CD4-positive, alpha-beta memory T cell (primary cell): ENCODE measurements at regions not wholly inside any gene's neighbourhood (a gene's known extent, or its start where the extent isn't known, plus 50 kb on each side); places are given as distances from the start of the nearest gene placed in this dataset.

Experiments used
- CTCF ChIA-PET: fragments of 350-600 bp; sonication (Branson Sonifier 250); formaldehyde crosslinking; loops from one replicate; lab custom pipeline; 2021; ENCODE audit warnings: inconsistent platforms; ENCODE audit not compliant: partially characterized antibody; lab: Charles Lee
- POLR2A ChIA-PET: fragments of 350-600 bp; sonication (Branson Sonifier 250); formaldehyde crosslinking; loops from one replicate; lab custom pipeline; 2021; ENCODE audit not compliant: partially characterized antibody; lab: Charles Lee
- DNase-seq, 5 donors: peaks; one replicate each; pipeline versions ENCODE4 v3.0.0 to v3.0.0-alpha.2; 2020 to 2022; ENCODE audit warnings: mixed read lengths in 1 of 5
- H3K27ac ChIP-seq: one replicate; pipeline ENCODE4 v1.7.0; 2013; ENCODE audit warnings: low read depth, low read length
- H3K27me3 ChIP-seq: 2 replicates; pipeline ENCODE4 v1.7.0; 2013; ENCODE audit warnings: mild to moderate bottlenecking, low read length, moderate library complexity; ENCODE audit not compliant: insufficient read depth
- H3K36me3 ChIP-seq: 2 replicates; pipeline ENCODE4 v1.7.0; 2013; ENCODE audit warnings: mild to moderate bottlenecking, low read length, moderate library complexity; ENCODE audit not compliant: insufficient read depth
- H3K4me1 ChIP-seq: 2 replicates; pipeline ENCODE4 v1.7.0; 2013; ENCODE audit warnings: mild to moderate bottlenecking, low read length, moderate library complexity; ENCODE audit not compliant: insufficient read depth
- H3K4me3 ChIP-seq, 2 donors: one replicate each; pipeline ENCODE4 v1.7.0; 2013; ENCODE audit warnings: low read length in 2 of 2, mild to moderate bottlenecking in 1 of 2
- H3K9me3 ChIP-seq, 2 donors: one replicate each; pipeline ENCODE4 v1.7.0; 2013; ENCODE audit warnings: low read length in 2 of 2, control low read depth in 1 of 2; ENCODE audit not compliant: control insufficient read depth in 1 of 2
- H3K27ac Mint-ChIP-seq, 7 donors: one replicate each; pipeline ENCODE4 v1.8.0; 2020 to 2021; ENCODE audit warnings: mixed read lengths in 7 of 7, mild to moderate bottlenecking in 6 of 7, inconsistent platforms in 3 of 7, moderate library complexity in 3 of 7
- H3K27me3 Mint-ChIP-seq, 2 donors: one replicate each; pipeline ENCODE4 v1.8.0; 2020 to 2021; ENCODE audit warnings: mixed read lengths in 2 of 2
- H3K36me3 Mint-ChIP-seq, 2 donors: one replicate each; pipeline ENCODE4 v1.8.0; 2020 to 2021; ENCODE audit warnings: mixed read lengths in 2 of 2, inconsistent platforms in 1 of 2, mild to moderate bottlenecking in 1 of 2
- H3K4me1 Mint-ChIP-seq, 4 donors: one replicate each; pipeline ENCODE4 v1.8.0; 2020 to 2021; ENCODE audit warnings: mixed read lengths in 4 of 4, mild to moderate bottlenecking in 1 of 4
- H3K4me3 Mint-ChIP-seq, 8 donors: one replicate each; pipeline ENCODE4 v1.8.0; 2020 to 2021; ENCODE audit warnings: mixed read lengths in 8 of 8, mild to moderate bottlenecking in 7 of 8, moderate library complexity in 6 of 8, inconsistent platforms in 3 of 8
- H3K9me3 Mint-ChIP-seq, 8 donors: one replicate each; pipeline ENCODE4 v1.8.0; 2020 to 2021; ENCODE audit warnings: mixed read lengths in 8 of 8, mild to moderate bottlenecking in 5 of 8, inconsistent platforms in 3 of 8, moderate library complexity in 1 of 8
- intact Hi-C: fragments of 100-400 bp; cut with micrococcal nuclease; formaldehyde crosslinking; loops from one replicate; pipeline ENCODE4 v1.15.1; 2023

- DNase-seq: no peak
- Histone ChIP-seq H3K27me3 (no peaks in the 10 kb centered on the region), H3K4me1 (peaks cover 6% of the 10 kb centered on the region), H3K27ac (no peak overlapping the region), H3K9me3 (no peaks in the 10 kb centered on the region), H3K4me3 (no peak overlapping the region), H3K36me3 (no peaks in the 10 kb centered on the region)
- Mint-ChIP-seq H3K9me3 (peaks cover 0 to 7% (median 4%) of the 10 kb centered on the region in 8 donors), H3K27ac (peak overlapping the region in 1 of 7 donors; percentile 44), H3K36me3 (no peaks in the 10 kb centered on the region), H3K4me1 (peaks cover 6 to 13% (median 10%) of the 10 kb centered on the region in 4 donors), H3K27me3 (peaks cover 2 to 4% of the 10 kb centered on the region in 2 donors), H3K4me3 (no peak overlapping the region)
- ChIA-PET CTCF (interaction anchor here (1.0 kb wide), 1 partner anchor 9 kb away, joined by 3 read pairs; no protein-coding TSS in a partner anchor), POLR2A (no interaction called here)
- intact Hi-C loops: no loop called here
These were observed 270.4 kb upstream of the CITED2 start for GRCh38 chr6:139644821-139645220.

- Histone ChIP-seq H3K9me3 (no peaks in the 10 kb centered on the region), H3K27ac (no peak overlapping the region), H3K27me3 (no peaks in the 10 kb centered on the region), H3K4me1 (peaks cover 6% of the 10 kb centered on the region), H3K36me3 (no peaks in the 10 kb centered on the region), H3K4me3 (no peak overlapping the region)
- CTCF ChIA-PET: interaction anchor here (1.0 kb wide), 1 partner anchor 10 kb away, joined by 3 read pairs; no protein-coding TSS in a partner anchor
- H3K27me3 Mint-ChIP-seq: peaks cover 2 to 4% of the 10 kb centered on the region in 2 donors
- POLR2A ChIA-PET: no interaction called here
- intact Hi-C loops: no loop called here
- H3K4me1 Mint-ChIP-seq: peaks cover 6 to 13% (median 10%) of the 10 kb centered on the region in 4 donors
- no peak overlapping the region for H3K27ac Mint-ChIP-seq
- no peak for DNase-seq
- H3K9me3 Mint-ChIP-seq: peaks cover 0 to 7% (median 4%) of the 10 kb centered on the region in 8 donors
- no peak overlapping the region for H3K4me3 Mint-ChIP-seq
- H3K36me3 Mint-ChIP-seq: no peaks in the 10 kb centered on the region
These were observed 269.5 kb upstream of the CITED2 start for GRCh38 chr6:139643986-139644385.

GRCh38 chr6:139642346-139642745 lies 267.9 kb upstream of the CITED2 start:
- Histone ChIP-seq H3K36me3 (no peaks in the 10 kb centered on the region), H3K4me1 (peaks cover 6% of the 10 kb centered on the region), H3K4me3 (no peak overlapping the region), H3K9me3 (no peaks in the 10 kb centered on the region), H3K27ac (no peak overlapping the region), H3K27me3 (no peaks in the 10 kb centered on the region)
- Mint-ChIP-seq H3K36me3 (peaks cover 0 to 5% of the 10 kb centered on the region in 2 donors), H3K9me3 (peaks cover 0 to 7% (median 4%) of the 10 kb centered on the region in 8 donors), H3K27ac (no peak overlapping the region), H3K4me3 (no peak overlapping the region), H3K27me3 (peaks cover 2 to 10% of the 10 kb centered on the region in 2 donors), H3K4me1 (peaks cover 6 to 13% (median 10%) of the 10 kb centered on the region in 4 donors)
- POLR2A ChIA-PET: no interaction called here
- intact Hi-C loops: no loop called here
- no peak for DNase-seq
- CTCF ChIA-PET: no interaction called here

GRCh38 chr6:139641376-139641775 lies 266.9 kb upstream of the CITED2 start:
- CTCF ChIA-PET: no interaction called here
- H3K27me3 Mint-ChIP-seq: peaks cover 2 to 11% of the 10 kb centered on the region in 2 donors
- H3K9me3 Mint-ChIP-seq: no peaks in the 10 kb centered on the region
- no peak for DNase-seq
- H3K36me3 ChIP-seq: no peaks in the 10 kb centered on the region
- no peak overlapping the region for H3K27ac Mint-ChIP-seq
- H3K9me3 ChIP-seq: no peaks in the 10 kb centered on the region
- H3K27me3 ChIP-seq: no peaks in the 10 kb centered on the region
- intact Hi-C loops: no loop called here
- H3K4me3 ChIP-seq: no peak overlapping the region
- peaks cover 0 to 5% of the 10 kb centered on the region in 2 donors for H3K36me3 Mint-ChIP-seq
- no peak overlapping the region for H3K4me3 Mint-ChIP-seq
- peaks cover 6 to 13% (median 10%) of the 10 kb centered on the region in 4 donors for H3K4me1 Mint-ChIP-seq
- POLR2A ChIA-PET: no interaction called here
- H3K4me1 ChIP-seq: peaks cover 6% of the 10 kb centered on the region
- no peak overlapping the region for H3K27ac ChIP-seq

- DNase-seq: no peak
- H3K36me3 ChIP-seq: no peaks in the 10 kb centered on the region
- H3K27me3 ChIP-seq: no peaks in the 10 kb centered on the region
- Mint-ChIP-seq H3K36me3 (peaks cover 0 to 5% of the 10 kb centered on the region in 2 donors), H3K9me3 (no peaks in the 10 kb centered on the region), H3K4me3 (no peak overlapping the region), H3K4me1 (peaks cover 6 to 13% (median 10%) of the 10 kb centered on the region in 4 donors), H3K27ac (no peak overlapping the region), H3K27me3 (peaks cover 4 to 11% of the 10 kb centered on the region in 2 donors)
- CTCF ChIA-PET: no interaction called here
- H3K27ac ChIP-seq: no peak overlapping the region
- no peak overlapping the region for H3K4me3 ChIP-seq
- intact Hi-C loops: no loop called here
- POLR2A ChIA-PET: no interaction called here
- H3K4me1 ChIP-seq: peaks cover 6% of the 10 kb centered on the region
- H3K9me3 ChIP-seq: no peaks in the 10 kb centered on the region
These were observed 266.5 kb upstream of the CITED2 start for GRCh38 chr6:139640921-139641320.

GRCh38 chr6:139640448-139640847 lies 266.0 kb upstream of the CITED2 start:
- ChIA-PET POLR2A (no interaction called here), CTCF (no interaction called here)
- Histone ChIP-seq H3K27ac (no peak overlapping the region), H3K9me3 (no peaks in the 10 kb centered on the region), H3K4me1 (peaks cover 6% of the 10 kb centered on the region), H3K27me3 (no peaks in the 10 kb centered on the region), H3K4me3 (no peak overlapping the region), H3K36me3 (no peaks in the 10 kb centered on the region)
- Mint-ChIP-seq H3K9me3 (no peaks in the 10 kb centered on the region), H3K4me1 (peaks cover 6 to 13% (median 10%) of the 10 kb centered on the region in 4 donors), H3K27ac (no peak overlapping the region), H3K27me3 (peaks cover 4 to 11% of the 10 kb centered on the region in 2 donors), H3K4me3 (no peak overlapping the region), H3K36me3 (peaks cover 0 to 5% of the 10 kb centered on the region in 2 donors)
- intact Hi-C loops: no loop called here
- DNase-seq: no peak

- no peaks in the 10 kb centered on the region for H3K36me3 ChIP-seq
- no peaks in the 10 kb centered on the region for H3K27me3 ChIP-seq
- H3K4me1 Mint-ChIP-seq: peaks cover 6 to 13% (median 10%) of the 10 kb centered on the region in 4 donors
- H3K27ac Mint-ChIP-seq: no peak overlapping the region
- ChIA-PET CTCF (no interaction called here), POLR2A (interaction anchor here (1.5 kb wide), 1 partner anchor 266 kb away, joined by 3 read pairs; no protein-coding TSS in a partner anchor)
- intact Hi-C loops: no loop called here
- DNase-seq: no peak
- no peak overlapping the region for H3K4me3 ChIP-seq
- peaks cover 0 to 5% of the 10 kb centered on the region in 2 donors for H3K36me3 Mint-ChIP-seq
- H3K9me3 Mint-ChIP-seq: no peaks in the 10 kb centered on the region
- no peaks in the 10 kb centered on the region for H3K9me3 ChIP-seq
- H3K27me3 Mint-ChIP-seq: peaks cover 7 to 11% of the 10 kb centered on the region in 2 donors
- H3K27ac ChIP-seq: no peak overlapping the region
- peaks cover 6% of the 10 kb centered on the region for H3K4me1 ChIP-seq
- H3K4me3 Mint-ChIP-seq: no peak overlapping the region
These were observed 265.1 kb upstream of the CITED2 start for GRCh38 chr6:139639507-139639906.
